HepG2 (cell line): ENCODE measurements at regions not wholly inside any gene's neighbourhood (a gene's known extent, or its start where the extent isn't known, plus 50 kb on each side); places are given as distances from the start of the nearest gene placed in this dataset.

Source experiments
- ATAC-seq: fragments of 200-7000 bp; cut with Tn5 transposase; 3 replicates; pipeline ENCODE4 v1.9.1; 2020; ENCODE audit warnings: mild to moderate bottlenecking, moderate library complexity
- BruUV-seq: library from RNA; stranded (reverse); fragments of 400-500 nt; replicated peaks from 2 replicates; lab custom pipeline; 2021; lab: Mats Ljungman, UMichigan
- CTCF ChIA-PET: fragments of 300-600 bp; formaldehyde crosslinking; extraction: SDS; loops from one replicate; lab custom pipeline; 2021; ENCODE audit warnings: low total read pairs, inconsistent platforms, low intra/inter-chr PET ratio; lab: Yijun Ruan, JAX
- POLR2A ChIA-PET: fragments of 350-600 bp; sonication (Branson Sonifier 250); formaldehyde crosslinking; loops from one replicate; lab custom pipeline; 2020; ENCODE audit warnings: antibody characterized with exemption, inconsistent platforms; lab: Yijun Ruan, JAX
- DNase-seq: peaks from one replicate; pipeline ENCODE4 v3.0.0-alpha.2; 2015; ENCODE audit warnings: low spot score
- FAIRE-seq: peaks from 3 replicates; lab custom pipeline; 2011; peaks lifted over from hg19 to GRCh38; lab: Jason Lieb, UNC
- H2AFZ ChIP-seq: one replicate; pipeline ENCODE4 v1.6.1; 2011; ENCODE audit warnings: low read length, inconsistent platforms
- H3K27ac ChIP-seq: fragments of 300-600 bp; 3 replicates; pipeline ENCODE4 v1.8.0; 2011; ENCODE audit warnings: mixed run types, mild to moderate bottlenecking, mixed read lengths, low read length, inconsistent platforms; ENCODE audit not compliant: insufficient read depth; ENCODE audit errors: extremely low read length
- H3K27me3 ChIP-seq, 2 experiments: fragments of 200-600 bp in 1 of 2; 2 replicates in 1 of 2; 3 replicates in 1 of 2; pipeline versions ENCODE4 v1.6.0 to v1.8.0; 2011; ENCODE audit warnings: low read length in 2 of 2, mild to moderate bottlenecking in 2 of 2, moderate library complexity in 2 of 2, inconsistent platforms in 1 of 2; ENCODE audit not compliant: insufficient read depth in 2 of 2, control insufficient read depth in 1 of 2
- H3K36me3 ChIP-seq, 2 experiments: fragments of 200-600 bp in 1 of 2; replicated peaks in 1 of 2; 2 replicates in 1 of 2; 3 replicates in 1 of 2; pipeline versions ENCODE4 v1.5.1 to v1.8.0; 2011; ENCODE audit warnings: low read length in 2 of 2, inconsistent platforms in 1 of 2; ENCODE audit not compliant: insufficient read depth in 2 of 2, control insufficient read depth in 1 of 2
- H3K4me1 ChIP-seq: 2 replicates; pipeline ENCODE4 v1.5.1; 2012; ENCODE audit warnings: low read length, inconsistent platforms; ENCODE audit not compliant: insufficient read depth
- H3K4me2 ChIP-seq: 2 replicates; pipeline ENCODE4 v1.6.0; 2011; ENCODE audit warnings: low read depth, low read length, inconsistent platforms
- H3K4me3 ChIP-seq, 3 experiments: fragments of 200-600 bp in 1 of 3; sonication (generic), shearing (Covaris generic) in 1 of 3; replicated peaks in 1 of 3; 2 replicates each; pipeline ENCODE4 v1.5.1; 2011 to 2016; ENCODE audit warnings: low read length in 3 of 3, inconsistent platforms in 2 of 3, low read depth in 2 of 3, mild to moderate bottlenecking in 2 of 3, control low read depth in 1 of 3, mixed read lengths in 1 of 3; ENCODE audit not compliant: insufficient read depth in 1 of 3
- H3K79me2 ChIP-seq: one replicate; pipeline ENCODE4 v1.6.1; 2011; ENCODE audit warnings: low read length, inconsistent platforms; ENCODE audit not compliant: insufficient read depth
- H3K9ac ChIP-seq: 2 replicates; pipeline ENCODE4 v1.6.0; 2011; ENCODE audit warnings: mild to moderate bottlenecking, low read depth, low read length, inconsistent platforms; ENCODE audit not compliant: insufficient read depth
- H3K9me3 ChIP-seq: 2 replicates; pipeline ENCODE4 v1.5.1; 2012; ENCODE audit warnings: mild to moderate bottlenecking, low read length
- H4K20me1 ChIP-seq: 2 replicates; pipeline ENCODE4 v1.6.0; 2011; ENCODE audit warnings: inconsistent platforms, mild to moderate bottlenecking, low read length, moderate library complexity; ENCODE audit not compliant: insufficient read depth
- ATF7-NPFF ChIP-seq: sonication (generic); formaldehyde crosslinking; IDR thresholded peaks from 2 replicates; pipeline ENCODE4 v1.8.1; 2023; ENCODE audit warnings: mild to moderate bottlenecking, low read depth, missing genetic modification reagents, moderate library complexity
- CBX2 ChIP-seq, 2 experiments: fragments of 200-600 bp in 1 of 2; sonication (generic); formaldehyde crosslinking in 1 of 2; IDR thresholded peaks; 2 replicates each; pipeline versions ENCODE4 v1.7.0 to v1.8.1; 2018 to 2022; ENCODE audit warnings: low read depth in 2 of 2, low read length in 1 of 2, mild to moderate bottlenecking in 1 of 2, missing genetic modification reagents in 1 of 2
- HNRNPLL ChIP-seq: fragments of 200-400 bp; formaldehyde crosslinking; IDR thresholded peaks from 2 replicates; pipeline ENCODE4 v1.6.1; 2017; ENCODE audit warnings: mild to moderate bottlenecking, low read depth, low read length; ENCODE audit not compliant: poor library complexity, severe bottlenecking
- HOXD1 ChIP-seq: sonication (generic); formaldehyde crosslinking; IDR thresholded peaks from 2 replicates; pipeline ENCODE4 v1.5.0; 2020; ENCODE audit warnings: missing genetic modification reagents
- MAFG ChIP-seq: sonication (generic); formaldehyde crosslinking; IDR thresholded peaks from 2 replicates; pipeline ENCODE4 v1.5.1; 2020; ENCODE audit warnings: mild to moderate bottlenecking, missing genetic modification reagents
- NCOR1 ChIP-seq: fragments of 200-600 bp; sonication (generic); IDR thresholded peaks from 2 replicates; pipeline ENCODE4 v1.7.0; 2017; ENCODE audit warnings: antibody characterized with exemption, low read length, borderline replicate concordance
- RAD21 ChIP-seq: fragments of 450-650 bp; formaldehyde crosslinking; IDR thresholded peaks from 2 replicates; pipeline ENCODE4 v1.5.0; 2020; ENCODE audit warnings: mild to moderate bottlenecking
- TBX3 ChIP-seq: fragments of 450-650 bp; IDR thresholded peaks from 2 replicates; pipeline ENCODE4 v1.6.1; 2017; ENCODE audit warnings: antibody characterized with exemption, mild to moderate bottlenecking, inconsistent platforms, borderline replicate concordance
- TFDP1 ChIP-seq: IDR thresholded peaks from 2 replicates; pipeline ENCODE4 v1.6.1; 2016; ENCODE audit warnings: missing compliant biosample characterization, missing genetic modification reagents, borderline replicate concordance
- THAP11 ChIP-seq: IDR thresholded peaks from 2 replicates; pipeline ENCODE4 v1.6.1; 2016; ENCODE audit warnings: missing biosample characterization, missing genetic modification reagents
- ZBTB38 ChIP-seq: sonication (generic); formaldehyde crosslinking; IDR thresholded peaks from 2 replicates; pipeline ENCODE4 v1.5.1; 2020; ENCODE audit warnings: mild to moderate bottlenecking, missing genetic modification reagents
- ZNF605 ChIP-seq: sonication (generic); formaldehyde crosslinking; IDR thresholded peaks from 2 replicates; pipeline ENCODE4 v1.8.0; 2022; ENCODE audit warnings: mild to moderate bottlenecking, missing genetic modification reagents
- ZNF660 ChIP-seq: sonication (generic); formaldehyde crosslinking; IDR thresholded peaks from 2 replicates; pipeline ENCODE4 v1.5.1; 2020; ENCODE audit warnings: mild to moderate bottlenecking, low read depth, missing genetic modification reagents, borderline replicate concordance
- ZNF776 ChIP-seq: sonication (generic); formaldehyde crosslinking; IDR thresholded peaks from 2 replicates; pipeline ENCODE4 v1.4.0; 2020; ENCODE audit warnings: mild to moderate bottlenecking, missing genetic modification reagents
- WGBS: methylation state at CpG from one replicate; pipeline ENCODE4 v1.1.6; 2017; ENCODE audit warnings: low lambda C conversion rate; 5-methylcytosine and 5-hydroxymethylcytosine counted together
- in situ Hi-C: cut with HindIII; loops from 2 replicates; pipeline ENCODE4 v1.10.0; 2017; ENCODE audit warnings: low pct_unique_long_range_greater_than_20kb; ENCODE audit not compliant: extremely low pct_ligation_motif_present
- intact Hi-C: fragments of 100-400 bp; cut with micrococcal nuclease; formaldehyde crosslinking; loops from one replicate; pipeline ENCODE4 v1.10.0; 2022; ENCODE audit not compliant: unreplicated experiment

- CTCF ChIA-PET, result no interaction called here
- Histone ChIP-seq H3K79me2 (no peaks in the 10 kb centered on the region), H3K36me3 (no peaks in the 10 kb centered on the region), H4K20me1 (no peaks in the 10 kb centered on the region)
- intact Hi-C loops, result no loop called here
- TF ChIP-seq MAFG (no peak), ZNF776 (CRISPR knock-in tag) (no peak), ZNF660 (no peak), HNRNPLL (no peak), TBX3 (no peak), ZNF605 (CRISPR knock-in tag) (no peak), NCOR1 (no peak), ATF7-NPFF (CRISPR knock-in tag) (no peak), ZBTB38 (CRISPR knock-in tag) (no peak), HOXD1 (CRISPR knock-in tag) (no peak), THAP11 (no peak), RAD21 (CRISPR knock-in tag) (no peak), CBX2 (IDR thresholded peaks at IDR 0.05; ENCODE audit: low read depth, low read length) (no peak), CBX2 (CRISPR knock-in tag; IDR thresholded peaks at IDR 0.05; ENCODE audit: low read depth) (no peak), TFDP1 (CRISPR knock-in tag) (no peak)
- TF ChIP-seq, all 625 proteins: peak for 0
- in situ Hi-C loops, result no loop called here
- ATAC-seq, result no peak
- H3K27ac ChIP-seq, result no peak overlapping the region
- H3K9ac ChIP-seq, result no peak overlapping the region
- no peak overlapping the region for H3K4me2 ChIP-seq
- no peaks in the 10 kb centered on the region for H3K9me3 ChIP-seq
- POLR2A ChIA-PET, result no interaction called here
- H3K4me3 ChIP-seq, result no peak overlapping the region
- no peak for DNase-seq
- H2AFZ ChIP-seq, result no peak overlapping the region
- FAIRE-seq, result no peak
- WGBS, result 22% methylated on average over 9 of the region's 14 CpGs
- H3K27me3 ChIP-seq, result 0 out of 5 replicates have a peak, but pooled peaks cover 0 to 2% of the 10 kb centered on the region in 2 experiments
- peaks cover 9% of the 10 kb centered on the region for H3K4me1 ChIP-seq
- no TSS peak for BruUV-seq
Measured at GRCh38 chr22:17269607-17270261, 50.5 kb upstream of the ADA2 start.
